ENCODE measurements at regions not wholly inside any gene's neighbourhood (a gene's known extent, or its start where the extent isn't known, plus 50 kb on each side); places are given as distances from the start of the nearest gene placed in this dataset.

- TF ChIP-seq CTCF (conservative IDR thresholded peaks at IDR 0.05 in 1 of 2, IDR thresholded peaks at IDR 0.05 in 1 of 2; ENCODE audit: low read depth in 1 of 2, low read length in 2 of 2): no peak
- no peak for TF ChIP-seq EZH2 (IDR thresholded peaks at IDR 0.05; ENCODE audit: low read length, missing control alignments)
These were observed 221.6 kb downstream of the DMRT2 start for GRCh38 chr9:1271786-1272185.

Data from fibroblast of lung (primary cell).